SU-DHL-6 (cell line): ENCODE measurements at regions not wholly inside any gene's neighbourhood (a gene's known extent, or its start where the extent isn't known, plus 50 kb on each side); places are given as distances from the start of the nearest gene placed in this dataset.

Experiments
- EZH2phosphoT487 ChIP-seq: fragments of 200-600 bp; sonication (generic), shearing (Covaris generic); conservative IDR thresholded peaks from 2 replicates; pipeline ENCODE4 v1.6.1; 2018; ENCODE audit warnings: mild to moderate bottlenecking, antibody characterized with exemption, low read length, moderate library complexity, mixed read lengths
- TF ChIP-seq, protein P1 (sequence below): fragments of 200-600 bp; sonication (generic); IDR thresholded peaks from one replicate; pipeline ENCODE4 v1.5.1; 2017; ENCODE audit warnings: antibody characterized with exemption, mild to moderate bottlenecking, low read length, moderate library complexity; ENCODE audit not compliant: insufficient read depth, poor library complexity, severe bottlenecking

DNA sequence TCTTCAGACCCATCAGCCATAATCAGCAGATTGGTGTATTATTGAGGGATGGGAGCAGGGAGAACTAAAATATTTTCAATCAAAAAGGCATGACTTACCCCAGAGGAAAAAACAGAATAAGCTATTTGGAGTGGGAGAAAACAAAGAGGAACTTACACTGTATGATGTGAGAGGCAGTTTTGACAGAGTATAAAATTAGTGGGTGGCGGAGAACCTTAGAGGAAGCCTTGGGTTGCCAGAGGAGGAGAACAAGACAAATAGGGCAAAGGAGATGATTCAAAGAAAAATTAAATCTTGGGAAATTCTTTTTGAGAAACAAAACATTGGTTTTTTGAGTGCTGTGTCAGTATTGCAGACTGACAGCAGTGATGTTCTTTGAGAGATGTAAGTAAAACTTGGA lies 285.0 kb downstream of the C11orf87 start:
- no peak for TF ChIP-seq EZH2phosphoT487
- TF ChIP-seq, protein P1, sequence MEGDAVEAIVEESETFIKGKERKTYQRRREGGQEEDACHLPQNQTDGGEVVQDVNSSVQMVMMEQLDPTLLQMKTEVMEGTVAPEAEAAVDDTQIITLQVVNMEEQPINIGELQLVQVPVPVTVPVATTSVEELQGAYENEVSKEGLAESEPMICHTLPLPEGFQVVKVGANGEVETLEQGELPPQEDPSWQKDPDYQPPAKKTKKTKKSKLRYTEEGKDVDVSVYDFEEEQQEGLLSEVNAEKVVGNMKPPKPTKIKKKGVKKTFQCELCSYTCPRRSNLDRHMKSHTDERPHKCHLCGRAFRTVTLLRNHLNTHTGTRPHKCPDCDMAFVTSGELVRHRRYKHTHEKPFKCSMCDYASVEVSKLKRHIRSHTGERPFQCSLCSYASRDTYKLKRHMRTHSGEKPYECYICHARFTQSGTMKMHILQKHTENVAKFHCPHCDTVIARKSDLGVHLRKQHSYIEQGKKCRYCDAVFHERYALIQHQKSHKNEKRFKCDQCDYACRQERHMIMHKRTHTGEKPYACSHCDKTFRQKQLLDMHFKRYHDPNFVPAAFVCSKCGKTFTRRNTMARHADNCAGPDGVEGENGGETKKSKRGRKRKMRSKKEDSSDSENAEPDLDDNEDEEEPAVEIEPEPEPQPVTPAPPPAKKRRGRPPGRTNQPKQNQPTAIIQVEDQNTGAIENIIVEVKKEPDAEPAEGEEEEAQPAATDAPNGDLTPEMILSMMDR = no peak
